COLO668 (cell line): ENCODE measurements at regions not wholly inside any gene's neighbourhood (a gene's known extent, or its start where the extent isn't known, plus 50 kb on each side); places are given as distances from the start of the nearest gene placed in this dataset.
"Not testable (repeated sequence)": the region's sequence is repeated elsewhere in the genome, so short reads cannot be mapped to it uniquely, and the experiment has no call there.

Source experiments
- DNase-seq: peaks from one replicate; lab custom pipeline; 2025; ENCODE audit not compliant: unreplicated experiment; lab: John Stamatoyannopoulos, UW

- DNase-seq = no peak
Observed at GRCh38 chr21:18705971-18706370, 302.4 kb upstream of the TMPRSS15 start.

- DNase-seq = no peak
Observed at GRCh38 chr21:18711662-18712061, 308.1 kb upstream of the TMPRSS15 start.

- DNase-seq = no peak
Observed at GRCh38 chr21:18715606-18716005, 312.0 kb upstream of the TMPRSS15 start.

- DNase-seq = no peak
Observed at GRCh38 chr21:18716578-18717138, 313.1 kb upstream of the TMPRSS15 start.

- no peak for DNase-seq
Observed at GRCh38 chr21:18722193-18722592, 318.6 kb upstream of the TMPRSS15 start.

- no peak for DNase-seq
Observed at GRCh38 chr21:18723171-18723570, 319.6 kb upstream of the TMPRSS15 start.

GRCh38 chr21:18725653-18726052 is 322.1 kb upstream of the TMPRSS15 start:
- no peak for DNase-seq

GRCh38 chr21:18741954-18742353 is 338.4 kb upstream of the TMPRSS15 start:
- no peak for DNase-seq

- no peak for DNase-seq
Observed at GRCh38 chr21:18743531-18743930, 339.9 kb upstream of the TMPRSS15 start.

- DNase-seq = no peak
Observed at GRCh38 chr21:18744840-18745239, 341.3 kb upstream of the TMPRSS15 start.

- DNase-seq = not testable (repeated sequence)
Observed at GRCh38 chr21:18752894-18753293, 349.3 kb upstream of the TMPRSS15 start.

- not testable (repeated sequence) for DNase-seq
Observed at GRCh38 chr21:18756272-18756671, 352.7 kb upstream of the TMPRSS15 start.

GRCh38 chr21:18759267-18759666 is 355.7 kb upstream of the TMPRSS15 start:
- no peak for DNase-seq

- DNase-seq = no peak
Observed at GRCh38 chr21:18759751-18760161, 356.2 kb upstream of the TMPRSS15 start.

GRCh38 chr21:18760247-18760646 is 356.7 kb upstream of the TMPRSS15 start:
- no peak for DNase-seq

- DNase-seq = no peak
Observed at GRCh38 chr21:18764720-18765119, 361.1 kb upstream of the TMPRSS15 start.

- no peak for DNase-seq
Observed at GRCh38 chr21:18769599-18769998, 366.0 kb upstream of the TMPRSS15 start.

GRCh38 chr21:18771845-18772380 is 368.3 kb upstream of the TMPRSS15 start:
- DNase-seq = no peak

GRCh38 chr21:18772404-18772803 is 368.8 kb upstream of the TMPRSS15 start:
- DNase-seq = no peak

- DNase-seq = no peak
Observed at GRCh38 chr21:18772897-18773296, 369.3 kb upstream of the TMPRSS15 start.

GRCh38 chr21:18776936-18777335 is 373.4 kb upstream of the TMPRSS15 start:
- DNase-seq = no peak

GRCh38 chr21:18782721-18783120 is 379.1 kb upstream of the TMPRSS15 start:
- DNase-seq = no peak

GRCh38 chr21:18801468-18801867 is 397.9 kb upstream of the TMPRSS15 start:
- no peak for DNase-seq
